ENCODE measurements at regions not wholly inside any gene's neighbourhood (a gene's known extent, or its start where the extent isn't known, plus 50 kb on each side); places are given as distances from the start of the nearest gene placed in this dataset.

GRCh38 chr4:89610236-89610635 lies 226.7 kb downstream of the SNCA start:
- Histone ChIP-seq H3K4me1 (no peaks in the 10 kb centered on the region), H3K36me3 (no peaks in the 10 kb centered on the region), H3K4me3 (no peak overlapping the region), H3K27ac (no peak overlapping the region), H4K20me1 (no peaks in the 10 kb centered on the region), H3K4me2 (no peak overlapping the region), H3K9ac (no peak overlapping the region), H3K9me3 (replicated peaks in 1 of 11) (0 out of 22 replicates have a peak, but pooled peaks cover 0 to 5% (median 0%) of the 10 kb centered on the region in 11 experiments), H3K27me3 (no peaks in the 10 kb centered on the region)
- TF ChIP-seq Cebpa-rat (IDR thresholded peaks at IDR 0.05), result no peak

GRCh38 chr4:89609756-89610155 lies 227.2 kb downstream of the SNCA start:
- no peaks in the 10 kb centered on the region for H3K36me3 ChIP-seq
- no peaks in the 10 kb centered on the region for H4K20me1 ChIP-seq
- H3K4me3 ChIP-seq, result no peak overlapping the region
- H3K4me2 ChIP-seq, result no peak overlapping the region
- H3K9me3 ChIP-seq (replicated peaks in 1 of 11), result 0 out of 22 replicates have a peak, but pooled peaks cover 0 to 5% (median 0%) of the 10 kb centered on the region in 11 experiments
- H3K9ac ChIP-seq, result no peak overlapping the region
- TF ChIP-seq Cebpa-rat (IDR thresholded peaks at IDR 0.05), result no peak
- no peaks in the 10 kb centered on the region for H3K4me1 ChIP-seq
- no peak overlapping the region for H3K27ac ChIP-seq
- no peaks in the 10 kb centered on the region for H3K27me3 ChIP-seq

GRCh38 chr4:89604951-89605350 lies 232.0 kb downstream of the SNCA start:
- Histone ChIP-seq H3K4me3 (no peak overlapping the region), H3K36me3 (no peaks in the 10 kb centered on the region), H3K27me3 (no peaks in the 10 kb centered on the region), H3K4me2 (no peak overlapping the region), H3K27ac (no peak overlapping the region), H3K4me1 (no peaks in the 10 kb centered on the region), H3K9me3 (replicated peaks in 1 of 11) (0 out of 22 replicates have a peak, but pooled peaks cover 0 to 3% (median 0%) of the 10 kb centered on the region in 11 experiments), H4K20me1 (no peaks in the 10 kb centered on the region), H3K9ac (no peak overlapping the region)
- no peak for TF ChIP-seq Cebpa-rat (IDR thresholded peaks at IDR 0.05)

GRCh38 chr4:89599026-89599425 lies 237.9 kb downstream of the SNCA start:
- H3K9ac ChIP-seq, result no peak overlapping the region
- no peaks in the 10 kb centered on the region for H3K27me3 ChIP-seq
- no peaks in the 10 kb centered on the region for H4K20me1 ChIP-seq
- H3K27ac ChIP-seq, result no peak overlapping the region
- no peaks in the 10 kb centered on the region for H3K9me3 ChIP-seq (replicated peaks in 1 of 11)
- no peaks in the 10 kb centered on the region for H3K4me1 ChIP-seq
- no peak for TF ChIP-seq Cebpa-rat (IDR thresholded peaks at IDR 0.05)
- H3K4me3 ChIP-seq, result no peak overlapping the region
- H3K36me3 ChIP-seq, result no peaks in the 10 kb centered on the region
- no peak overlapping the region for H3K4me2 ChIP-seq

GRCh38 chr4:89598602-89599001 lies 238.4 kb downstream of the SNCA start:
- H4K20me1 ChIP-seq, result no peaks in the 10 kb centered on the region
- no peak overlapping the region for H3K4me2 ChIP-seq
- no peaks in the 10 kb centered on the region for H3K9me3 ChIP-seq (replicated peaks in 1 of 11)
- TF ChIP-seq Cebpa-rat (IDR thresholded peaks at IDR 0.05), result no peak
- no peak overlapping the region for H3K27ac ChIP-seq
- no peaks in the 10 kb centered on the region for H3K4me1 ChIP-seq
- no peak overlapping the region for H3K9ac ChIP-seq
- no peaks in the 10 kb centered on the region for H3K27me3 ChIP-seq
- no peak overlapping the region for H3K4me3 ChIP-seq
- H3K36me3 ChIP-seq, result no peaks in the 10 kb centered on the region

GRCh38 chr4:89595125-89595789 lies 241.7 kb downstream of the SNCA start:
- Histone ChIP-seq H3K27ac (no peak overlapping the region), H3K4me2 (no peak overlapping the region), H4K20me1 (no peaks in the 10 kb centered on the region), H3K36me3 (no peaks in the 10 kb centered on the region), H3K9ac (no peak overlapping the region), H3K9me3 (replicated peaks in 1 of 11) (peaks cover 0 to 7% (median 0%) of the 10 kb centered on the region in 11 experiments; a peak in 2 of 22 replicates), H3K4me3 (no peak overlapping the region), H3K4me1 (no peaks in the 10 kb centered on the region), H3K27me3 (no peaks in the 10 kb centered on the region)
- TF ChIP-seq Cebpa-rat (IDR thresholded peaks at IDR 0.05), result no peak

GRCh38 chr4:89590128-89590527 lies 246.8 kb downstream of the SNCA start:
- TF ChIP-seq Cebpa-rat (IDR thresholded peaks at IDR 0.05), result no peak
- Histone ChIP-seq H3K4me2 (no peak overlapping the region), H3K36me3 (no peaks in the 10 kb centered on the region), H3K27me3 (no peaks in the 10 kb centered on the region), H3K9me3 (replicated peaks in 1 of 11) (peaks cover 0 to 7% (median 0%) of the 10 kb centered on the region in 11 experiments; a peak in 2 of 22 replicates), H3K4me3 (no peak overlapping the region), H3K27ac (no peak overlapping the region), H4K20me1 (no peaks in the 10 kb centered on the region), H3K9ac (no peak overlapping the region), H3K4me1 (no peaks in the 10 kb centered on the region)

- H3K4me2 ChIP-seq, result no peak overlapping the region
- H3K9ac ChIP-seq, result no peak overlapping the region
- no peak for TF ChIP-seq Cebpa-rat (IDR thresholded peaks at IDR 0.05)
- no peaks in the 10 kb centered on the region for H4K20me1 ChIP-seq
- no peaks in the 10 kb centered on the region for H3K27me3 ChIP-seq
- H3K27ac ChIP-seq, result no peak overlapping the region
- no peaks in the 10 kb centered on the region for H3K4me1 ChIP-seq
- no peak overlapping the region for H3K4me3 ChIP-seq
- no peaks in the 10 kb centered on the region for H3K36me3 ChIP-seq
- H3K9me3 ChIP-seq (replicated peaks in 1 of 11), result peaks cover 0 to 7% (median 0%) of the 10 kb centered on the region in 11 experiments; a peak in 2 of 22 replicates
Measured at GRCh38 chr4:89588421-89588820, 248.5 kb downstream of the SNCA start.

GRCh38 chr4:89587364-89587763 lies 249.6 kb downstream of the SNCA start:
- peaks cover 0 to 7% (median 0%) of the 10 kb centered on the region in 11 experiments; a peak in 3 of 22 replicates for H3K9me3 ChIP-seq (replicated peaks in 1 of 11)
- no peak overlapping the region for H3K9ac ChIP-seq
- no peaks in the 10 kb centered on the region for H3K36me3 ChIP-seq
- no peak for TF ChIP-seq Cebpa-rat (IDR thresholded peaks at IDR 0.05)
- H3K4me2 ChIP-seq, result no peak overlapping the region
- no peak overlapping the region for H3K4me3 ChIP-seq
- H3K27ac ChIP-seq, result no peak overlapping the region
- peaks cover 6 to 9% (median 7%) of the 10 kb centered on the region in 10 experiments; a peak in 17 of 20 replicates for H3K4me1 ChIP-seq
- H3K27me3 ChIP-seq, result no peaks in the 10 kb centered on the region
- no peaks in the 10 kb centered on the region for H4K20me1 ChIP-seq

GRCh38 chr4:89586864-89587263 lies 250.1 kb downstream of the SNCA start:
- Histone ChIP-seq H3K9ac (no peak overlapping the region), H3K9me3 (replicated peaks in 1 of 11) (peaks cover 0 to 9% (median 1%) of the 10 kb centered on the region in 11 experiments; a peak in 3 of 22 replicates), H3K4me3 (no peak overlapping the region), H3K4me1 (peaks cover 6 to 9% (median 7%) of the 10 kb centered on the region in 10 experiments; a peak in 17 of 20 replicates), H4K20me1 (no peaks in the 10 kb centered on the region), H3K4me2 (no peak overlapping the region), H3K36me3 (no peaks in the 10 kb centered on the region), H3K27ac (no peak overlapping the region), H3K27me3 (no peaks in the 10 kb centered on the region)
- no peak for TF ChIP-seq Cebpa-rat (IDR thresholded peaks at IDR 0.05)
